Epidermal melanocyte (primary cell): ENCODE measurements at regions not wholly inside any gene's neighbourhood (a gene's known extent, or its start where the extent isn't known, plus 50 kb on each side); places are given as distances from the start of the nearest gene placed in this dataset.
"Not testable (repeated sequence)": the region's sequence is repeated elsewhere in the genome, so short reads cannot be mapped to it uniquely, and the experiment has no call there.

Source experiments
- DNase-seq: peaks from one replicate; pipeline ENCODE4 v3.0.0; 2011; ENCODE audit warnings: low spot score; ENCODE audit not compliant: insufficient read length

- not testable (repeated sequence) for DNase-seq
Observed at GRCh38 chr4:189731989-189732388, 208.7 kb upstream of the FRG1 start.

- DNase-seq, result not testable (repeated sequence)
Observed at GRCh38 chr4:189733507-189733906, 207.2 kb upstream of the FRG1 start.

DNA sequence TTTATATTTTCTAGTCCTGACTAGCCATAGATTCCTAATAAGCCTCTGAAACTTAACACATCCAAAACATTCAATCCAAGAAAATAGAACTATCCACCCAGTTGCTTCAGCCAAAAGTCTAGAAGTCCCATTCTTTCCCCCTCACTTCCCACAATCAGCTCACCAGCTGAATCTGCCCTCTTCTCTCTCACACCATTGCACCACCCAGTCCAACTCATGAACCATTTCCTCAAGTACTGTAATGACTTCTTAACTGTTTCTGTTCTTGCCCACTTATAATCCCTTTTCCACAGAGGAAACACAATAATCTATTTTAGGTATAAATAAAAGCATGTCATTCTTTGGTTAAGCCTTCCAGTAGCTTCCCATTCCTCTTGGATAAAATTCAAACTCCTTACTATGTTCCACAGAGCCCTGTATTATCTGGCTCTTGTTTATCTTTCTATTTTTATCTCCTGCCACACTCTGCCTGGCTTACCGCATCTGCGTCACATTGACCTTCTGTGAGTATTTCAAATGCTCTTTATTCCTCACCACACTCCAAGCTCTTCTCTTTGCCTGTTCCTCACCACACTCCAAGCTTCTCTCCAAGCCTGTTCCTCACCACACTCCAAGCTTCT is 205.9 kb upstream of the FRG1 start:
- not testable (repeated sequence) for DNase-seq

DNA sequence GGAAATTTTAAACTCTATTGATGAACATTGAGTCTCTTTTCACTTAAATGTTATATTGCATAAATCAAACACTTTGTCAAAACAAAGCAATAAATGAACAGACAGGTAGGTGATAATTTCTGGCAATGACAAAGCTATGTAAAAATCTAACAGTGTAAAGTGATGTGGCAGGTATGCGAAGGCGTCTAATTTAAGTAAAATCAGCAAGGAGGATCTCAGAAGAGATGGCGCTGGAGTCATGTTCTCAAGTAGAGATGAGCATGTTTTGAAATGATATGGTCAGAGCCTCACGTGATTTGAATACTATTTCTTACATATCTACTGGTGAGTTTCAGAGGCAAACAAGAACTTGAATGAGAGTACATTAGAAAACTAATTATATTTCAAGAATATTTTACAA is 204.0 kb upstream of the FRG1 start:
- not testable (repeated sequence) for DNase-seq

GRCh38 chr4:189740118-189740517 is 200.6 kb upstream of the FRG1 start:
- not testable (repeated sequence) for DNase-seq

GRCh38 chr4:189740873-189741272 is 199.8 kb upstream of the FRG1 start:
- no peak for DNase-seq

- DNase-seq, result not testable (repeated sequence)
Observed at GRCh38 chr4:189753092-189753491, 187.6 kb upstream of the FRG1 start.

DNA sequence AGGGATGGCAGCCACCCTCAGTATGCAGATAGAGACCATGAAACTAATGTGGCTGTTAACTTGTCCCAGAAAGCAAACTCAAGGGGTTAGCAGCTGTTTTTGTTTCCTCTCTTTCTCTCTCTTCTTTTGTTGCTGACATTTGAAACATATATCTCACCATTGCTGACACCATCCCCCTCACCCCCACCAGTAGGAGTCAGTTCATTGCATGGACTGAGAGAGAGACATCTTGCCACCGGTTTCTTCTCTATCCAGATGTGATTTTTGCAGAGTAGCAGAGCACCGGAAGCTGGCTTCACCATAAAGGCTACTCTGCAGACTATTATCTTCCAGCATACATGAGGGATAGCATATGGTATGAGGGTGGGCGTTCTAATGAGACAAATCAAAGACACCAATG is 177.1 kb upstream of the FRG1 start:
- DNase-seq, result no peak

DNA sequence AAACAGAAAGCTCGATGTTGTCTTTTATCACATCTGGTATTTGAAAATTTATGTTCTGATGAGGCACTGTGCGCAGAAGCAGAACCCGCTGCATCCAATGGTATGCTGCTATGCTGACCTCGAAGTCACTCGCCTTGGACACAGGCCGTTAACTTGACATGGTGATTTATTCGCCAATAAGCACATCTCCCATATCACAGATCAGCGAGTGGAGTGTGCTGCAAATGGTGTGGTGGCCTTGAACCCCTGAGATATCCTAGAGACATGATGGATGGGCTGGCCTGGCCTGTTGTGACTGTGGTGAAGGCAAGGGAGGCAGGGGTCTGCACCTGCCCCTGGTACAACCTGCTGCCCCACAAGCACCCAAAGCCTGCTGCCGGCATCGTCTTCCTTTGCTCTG is 175.4 kb upstream of the FRG1 start:
- DNase-seq, result no peak

DNA sequence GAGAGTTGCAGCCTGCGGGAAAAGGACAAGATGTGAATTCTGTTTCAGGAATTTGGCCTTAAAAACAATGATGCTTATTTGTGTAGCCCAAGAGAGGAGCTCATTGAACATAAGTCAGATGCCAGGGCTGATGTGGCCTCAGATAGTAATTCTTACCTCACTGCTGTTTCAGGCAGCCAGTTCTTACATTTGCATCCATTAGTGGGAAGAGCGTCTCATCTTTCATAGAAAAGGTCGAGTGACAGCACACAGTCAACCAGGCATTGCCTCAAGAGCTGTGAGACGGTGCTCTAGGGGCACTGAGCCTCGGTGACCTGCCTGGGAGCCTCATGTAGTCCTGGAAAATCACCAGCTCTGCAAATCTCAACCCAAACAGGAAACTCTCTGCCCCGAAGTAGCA is 174.9 kb upstream of the FRG1 start:
- DNase-seq, result no peak

GRCh38 chr4:189767941-189768340 is 172.7 kb upstream of the FRG1 start:
- no peak for DNase-seq

- DNase-seq, result no peak
Observed at GRCh38 chr4:189769131-189769530, 171.5 kb upstream of the FRG1 start.

GRCh38 chr4:189771696-189772361 is 168.8 kb upstream of the FRG1 start:
- no peak for DNase-seq

- DNase-seq, result no peak
Observed at GRCh38 chr4:189773909-189774308, 166.8 kb upstream of the FRG1 start.

DNA sequence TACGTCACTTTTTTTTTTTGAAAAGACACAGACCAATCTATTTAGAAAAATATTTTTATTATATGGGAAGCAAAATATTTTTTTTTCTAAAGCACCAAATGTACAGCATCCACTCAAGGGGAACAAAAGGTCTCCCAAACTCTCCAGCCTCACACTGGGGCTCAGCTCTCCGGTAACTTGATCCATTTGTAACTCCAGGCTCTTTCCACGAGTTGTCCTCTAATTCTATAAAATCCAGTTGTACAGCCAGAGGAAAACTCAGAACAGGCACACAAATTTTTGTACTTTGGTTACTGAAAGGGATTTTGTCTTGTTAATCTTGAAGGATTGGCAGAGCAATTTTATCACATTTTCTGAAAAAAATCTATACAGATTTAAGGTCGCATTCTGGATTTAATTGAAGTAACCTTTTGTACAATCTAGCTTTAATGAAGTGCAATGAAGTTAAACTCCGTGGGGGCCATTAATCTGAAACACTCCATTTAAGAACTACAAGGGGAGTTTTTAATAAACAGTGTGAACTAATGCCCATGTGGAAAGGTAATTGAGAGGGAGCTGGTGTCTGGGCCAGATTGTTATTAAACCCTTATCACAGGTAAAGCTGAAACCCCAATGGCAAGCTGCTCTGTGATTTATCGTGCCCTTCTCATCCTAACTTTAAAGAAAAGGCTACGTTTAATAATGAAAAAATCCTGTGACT is 161.2 kb upstream of the FRG1 start:
- DNase-seq, result no peak

- DNase-seq, result no peak
Observed at GRCh38 chr4:189780391-189780790, 160.3 kb upstream of the FRG1 start.

DNA sequence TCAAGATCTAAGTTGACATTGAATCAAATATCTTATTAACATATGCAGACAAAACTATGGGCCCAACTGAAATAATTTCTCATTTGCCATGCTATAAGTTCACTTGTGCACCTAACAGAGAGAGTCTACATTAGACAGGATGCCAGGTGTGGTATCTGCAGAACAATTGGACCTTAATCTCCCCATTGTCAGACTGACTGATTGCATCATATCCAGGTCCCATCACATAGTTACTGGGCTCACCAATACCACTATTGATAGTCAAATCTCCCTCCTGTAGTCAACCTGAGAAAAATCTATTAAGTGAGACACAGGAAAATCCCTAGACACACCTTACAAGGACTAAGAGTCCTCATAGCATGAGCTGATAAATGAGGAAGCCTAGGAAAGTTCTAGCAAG is 156.0 kb upstream of the FRG1 start:
- DNase-seq, result no peak

GRCh38 chr4:189785257-189785656 is 155.4 kb upstream of the FRG1 start:
- no peak for DNase-seq

GRCh38 chr4:189786447-189786846 is 154.2 kb upstream of the FRG1 start:
- DNase-seq, result no peak

GRCh38 chr4:189787216-189788031 is 153.2 kb upstream of the FRG1 start:
- DNase-seq, result no peak

- peak; percentile 70 for DNase-seq
Observed at GRCh38 chr4:189792924-189793618, 147.6 kb upstream of the FRG1 start.
